H9 (cell line): ENCODE measurements at regions not wholly inside any gene's neighbourhood (a gene's known extent, or its start where the extent isn't known, plus 50 kb on each side); places are given as distances from the start of the nearest gene placed in this dataset.

Experiments
- DNase-seq: peaks from one replicate; pipeline ENCODE4 v3.0.0-alpha.2; 2017
- H2AFZ ChIP-seq: one replicate; pipeline ENCODE4 v1.6.1; 2013; ENCODE audit warnings: mild to moderate bottlenecking, low read length, control low read depth, moderate library complexity
- H2AK5ac ChIP-seq: 2 replicates; pipeline ENCODE4 v1.6.1; 2013; ENCODE audit warnings: low read length, control low read depth, mixed read lengths; ENCODE audit not compliant: insufficient read length
- H2BK120ac ChIP-seq: one replicate; pipeline ENCODE4 v1.6.1; 2013; ENCODE audit warnings: low read depth, mild to moderate bottlenecking, low read length, control low read depth, inconsistent platforms; ENCODE audit not compliant: poor library complexity, severe bottlenecking
- H2BK12ac ChIP-seq: 2 replicates; pipeline ENCODE4 v1.6.1; 2013; ENCODE audit warnings: low read length, control low read depth, mixed read lengths, low read depth; ENCODE audit not compliant: insufficient read length
- H2BK15ac ChIP-seq: 2 replicates; pipeline ENCODE4 v1.6.1; 2013; ENCODE audit warnings: low read depth, low read length, control low read depth
- H2BK20ac ChIP-seq: one replicate; pipeline ENCODE4 v1.6.1; 2013; ENCODE audit warnings: low read depth, mild to moderate bottlenecking, low read length, control low read depth, inconsistent platforms; ENCODE audit not compliant: poor library complexity, severe bottlenecking
- H2BK5ac ChIP-seq: 2 replicates; pipeline ENCODE4 v1.6.1; 2013; ENCODE audit warnings: low read length, control low read depth, mixed read lengths; ENCODE audit not compliant: insufficient read length
- H3K14ac ChIP-seq: 2 replicates; pipeline ENCODE4 v1.6.1; 2013; ENCODE audit warnings: low read length, control low read depth; ENCODE audit not compliant: insufficient read depth
- H3K18ac ChIP-seq: 2 replicates; pipeline ENCODE4 v1.6.1; 2013; ENCODE audit warnings: low read depth, mild to moderate bottlenecking, mixed read lengths, low read length, control low read depth; ENCODE audit not compliant: insufficient read length
- H3K23ac ChIP-seq: 2 replicates; pipeline ENCODE4 v1.6.1; 2013; ENCODE audit warnings: low read length, control low read depth, mixed read lengths, low read depth; ENCODE audit not compliant: insufficient read length
- H3K23me2 ChIP-seq: 2 replicates; pipeline ENCODE4 v1.6.1; 2013; ENCODE audit warnings: low read depth, mild to moderate bottlenecking, mixed read lengths, low read length, control low read depth; ENCODE audit not compliant: insufficient read length, poor library complexity, severe bottlenecking
- H3K27ac ChIP-seq: 2 replicates; pipeline ENCODE4 v1.5.1; 2013; ENCODE audit warnings: low read length, control low read depth, mixed read lengths, low read depth; ENCODE audit not compliant: insufficient read length
- H3K27me3 ChIP-seq: 2 replicates; pipeline ENCODE4 v1.6.1; 2013; ENCODE audit warnings: low read length, control low read depth, inconsistent platforms; ENCODE audit not compliant: insufficient read depth
- H3K4ac ChIP-seq: 2 replicates; pipeline ENCODE4 v1.6.1; 2013; ENCODE audit warnings: low read depth, mild to moderate bottlenecking, control low read depth, inconsistent platforms, low read length, moderate library complexity
- H3K4me1 ChIP-seq: 2 replicates; pipeline ENCODE4 v1.6.1; 2013; ENCODE audit warnings: low read length, control low read depth, inconsistent platforms; ENCODE audit not compliant: insufficient read depth
- H3K4me2 ChIP-seq: 2 replicates; pipeline ENCODE4 v1.6.1; 2013; ENCODE audit warnings: low read length, control low read depth, mixed read lengths; ENCODE audit not compliant: insufficient read length, insufficient read depth
- H3K56ac ChIP-seq: 2 replicates; pipeline ENCODE4 v1.6.1; 2013; ENCODE audit warnings: low read depth, mild to moderate bottlenecking, mixed read lengths, low read length, control low read depth; ENCODE audit not compliant: insufficient read length
- H3K79me1 ChIP-seq: 2 replicates; pipeline ENCODE4 v1.6.1; 2013; ENCODE audit warnings: low read depth, mild to moderate bottlenecking, moderate library complexity, low read length, control low read depth, inconsistent platforms; ENCODE audit not compliant: insufficient read depth, poor library complexity, severe bottlenecking
- H3K79me2 ChIP-seq: 2 replicates; pipeline ENCODE4 v1.6.1; 2013; ENCODE audit warnings: low read length, control low read depth, inconsistent platforms; ENCODE audit not compliant: insufficient read depth
- H3K9ac ChIP-seq: 2 replicates; pipeline ENCODE4 v1.6.1; 2013; ENCODE audit warnings: low read length, control low read depth, mixed read lengths; ENCODE audit not compliant: insufficient read length; ENCODE audit errors: extremely low read depth
- H3K9me3 ChIP-seq: one replicate; pipeline ENCODE4 v1.6.1; 2013; ENCODE audit warnings: low read depth, low read length, inconsistent platforms; ENCODE audit not compliant: control insufficient read depth
- H3T11ph ChIP-seq: one replicate; pipeline ENCODE4 v1.6.1; 2013; ENCODE audit warnings: mild to moderate bottlenecking, low read length, control low read depth, inconsistent platforms
- H4K20me1 ChIP-seq: one replicate; pipeline ENCODE4 v1.6.1; 2013; ENCODE audit not compliant: control insufficient read depth, insufficient read length, insufficient read depth
- H4K5ac ChIP-seq: 2 replicates; pipeline ENCODE4 v1.6.1; 2013; ENCODE audit warnings: low read depth, mild to moderate bottlenecking, mixed read lengths, low read length, control low read depth; ENCODE audit not compliant: insufficient read length
- H4K8ac ChIP-seq: replicated peaks from 2 replicates; pipeline ENCODE4 v1.6.1; 2013; ENCODE audit warnings: low read length, control low read depth, mixed read lengths, low read depth; ENCODE audit not compliant: insufficient read length
- H4K91ac ChIP-seq: 2 replicates; pipeline ENCODE4 v1.6.1; 2013; ENCODE audit warnings: low read depth, mild to moderate bottlenecking, moderate library complexity, mixed read lengths, low read length, control low read depth; ENCODE audit not compliant: insufficient read length
- H3K27ac Mint-ChIP-seq, 3 experiments: 2 replicates in 2 of 3; 3 replicates in 1 of 3; pipeline ENCODE4 v1.8.0; 2020 to 2021; ENCODE audit warnings: mixed read lengths in 3 of 3, mild to moderate bottlenecking in 1 of 3, moderate library complexity in 1 of 3
- H3K27me3 Mint-ChIP-seq: 2 replicates; pipeline ENCODE4 v1.8.0; 2021; ENCODE audit warnings: low read depth, mild to moderate bottlenecking, moderate library complexity, mixed read lengths
- H3K36me3 Mint-ChIP-seq, 3 experiments: 2 replicates in 2 of 3; 3 replicates in 1 of 3; pipeline ENCODE4 v1.8.0; 2020 to 2021; ENCODE audit warnings: low read depth in 3 of 3, mixed read lengths in 3 of 3; ENCODE audit not compliant: insufficient read depth in 1 of 3
- H3K4me1 Mint-ChIP-seq, 2 experiments: 2 replicates each; pipeline ENCODE4 v1.8.0; 2020; ENCODE audit warnings: mixed read lengths in 2 of 2
- H3K4me3 Mint-ChIP-seq, 2 experiments: 2 replicates in 1 of 2; 3 replicates in 1 of 2; pipeline ENCODE4 v1.8.0; 2020 to 2021; ENCODE audit warnings: mild to moderate bottlenecking in 2 of 2, mixed read lengths in 2 of 2, moderate library complexity in 1 of 2
- H3K9me3 Mint-ChIP-seq, 2 experiments: 2 replicates in 1 of 2; 3 replicates in 1 of 2; pipeline ENCODE4 v1.8.0; 2020; ENCODE audit warnings: mild to moderate bottlenecking in 2 of 2, mixed read lengths in 2 of 2, moderate library complexity in 1 of 2
- WGBS: extraction: QIAGEN DNeasy Blood & Tissue Kit; methylation state at CpG from one replicate; pipeline ENCODE4 v1.1.7; 2013; ENCODE audit warnings: missing lambda C conversion rate, low lambda C conversion rate, mixed read lengths; ENCODE audit not compliant: insufficient read length; ENCODE audit errors: extremely low coverage; 5-methylcytosine and 5-hydroxymethylcytosine counted together
- TF ChIP-seq, protein P1 (sequence below): fragments of 200-600 bp; sonication (generic); conservative IDR thresholded peaks from 3 replicates; pipeline ENCODE4 v1.8.0; 2021; ENCODE audit warnings: antibody characterized with exemption, mild to moderate bottlenecking

DNA sequence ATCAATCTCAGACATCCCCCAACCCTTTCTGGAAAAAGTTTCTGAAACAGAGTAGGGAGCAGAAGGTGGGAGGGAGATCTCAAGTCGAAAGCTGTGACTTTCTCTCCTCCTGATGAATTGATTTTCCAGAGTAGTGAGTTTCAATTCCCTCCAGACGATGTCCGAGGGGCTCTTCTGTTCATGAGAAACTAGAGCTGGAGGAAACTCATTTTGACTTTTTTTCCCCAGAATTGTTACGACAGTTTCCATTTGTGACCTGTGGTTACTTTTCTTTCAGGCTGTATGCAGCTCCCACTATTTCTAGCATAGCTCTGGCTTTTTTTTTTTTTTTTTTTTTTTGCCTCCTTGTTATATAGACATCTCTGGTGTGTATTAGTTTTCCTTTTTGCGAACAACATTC lies 422.1 kb upstream of the SALL1 start:
- no peak overlapping the region for H2BK12ac ChIP-seq
- H3K9me3 Mint-ChIP-seq = no peaks in the 10 kb centered on the region; a peak in 1 of 5 replicates
- no peak overlapping the region for H3K23ac ChIP-seq
- no peak overlapping the region for H4K8ac ChIP-seq
- no peak overlapping the region for H3K14ac ChIP-seq
- no peaks in the 10 kb centered on the region for H3K36me3 Mint-ChIP-seq
- no peak overlapping the region for H3K4ac ChIP-seq
- H2BK20ac ChIP-seq = no peak overlapping the region
- peaks cover 13 to 17% of the 10 kb centered on the region in 2 experiments for H3K4me1 Mint-ChIP-seq
- H2BK15ac ChIP-seq = no peak overlapping the region
- TF ChIP-seq, protein P1, sequence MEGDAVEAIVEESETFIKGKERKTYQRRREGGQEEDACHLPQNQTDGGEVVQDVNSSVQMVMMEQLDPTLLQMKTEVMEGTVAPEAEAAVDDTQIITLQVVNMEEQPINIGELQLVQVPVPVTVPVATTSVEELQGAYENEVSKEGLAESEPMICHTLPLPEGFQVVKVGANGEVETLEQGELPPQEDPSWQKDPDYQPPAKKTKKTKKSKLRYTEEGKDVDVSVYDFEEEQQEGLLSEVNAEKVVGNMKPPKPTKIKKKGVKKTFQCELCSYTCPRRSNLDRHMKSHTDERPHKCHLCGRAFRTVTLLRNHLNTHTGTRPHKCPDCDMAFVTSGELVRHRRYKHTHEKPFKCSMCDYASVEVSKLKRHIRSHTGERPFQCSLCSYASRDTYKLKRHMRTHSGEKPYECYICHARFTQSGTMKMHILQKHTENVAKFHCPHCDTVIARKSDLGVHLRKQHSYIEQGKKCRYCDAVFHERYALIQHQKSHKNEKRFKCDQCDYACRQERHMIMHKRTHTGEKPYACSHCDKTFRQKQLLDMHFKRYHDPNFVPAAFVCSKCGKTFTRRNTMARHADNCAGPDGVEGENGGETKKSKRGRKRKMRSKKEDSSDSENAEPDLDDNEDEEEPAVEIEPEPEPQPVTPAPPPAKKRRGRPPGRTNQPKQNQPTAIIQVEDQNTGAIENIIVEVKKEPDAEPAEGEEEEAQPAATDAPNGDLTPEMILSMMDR = no peak
- no peak overlapping the region for H2AFZ ChIP-seq
- no peaks in the 10 kb centered on the region for H3K79me1 ChIP-seq
- WGBS = no CpG with 5 or more reads among the region's 5 CpGs
- no peak overlapping the region for H2BK120ac ChIP-seq
- H3K4me1 ChIP-seq = peaks cover 4% of the 10 kb centered on the region; the same call in 1 of the 2 replicates
- no peaks in the 10 kb centered on the region for H3K79me2 ChIP-seq
- H3K9ac ChIP-seq = no peak overlapping the region
- no peak overlapping the region for H3K56ac ChIP-seq
- H2BK5ac ChIP-seq = no peak overlapping the region
- H3K27ac ChIP-seq = no peak overlapping the region
- no peaks in the 10 kb centered on the region for H3K23me2 ChIP-seq
- H3K27ac Mint-ChIP-seq = no peak overlapping the region
- no peak overlapping the region for H4K91ac ChIP-seq
- no peak overlapping the region for H3T11ph ChIP-seq
- H3K18ac ChIP-seq = no peak overlapping the region
- H3K4me3 Mint-ChIP-seq = no peak overlapping the region
- no peaks in the 10 kb centered on the region for H3K9me3 ChIP-seq
- no peak for DNase-seq
- peaks cover 3% of the 10 kb centered on the region for H3K27me3 Mint-ChIP-seq
- no peak overlapping the region for H4K5ac ChIP-seq
- H3K4me2 ChIP-seq = no peak overlapping the region
- no peaks in the 10 kb centered on the region for H3K27me3 ChIP-seq
- no peaks in the 10 kb centered on the region for H4K20me1 ChIP-seq
- no peak overlapping the region for H2AK5ac ChIP-seq
